Peyer's patch (tissue), 4 donors: ENCODE measurements at regions not wholly inside any gene's neighbourhood (a gene's known extent, or its start where the extent isn't known, plus 50 kb on each side); places are given as distances from the start of the nearest gene placed in this dataset.

ENCODE experiments used
- POLR2A ChIP-seq, 2 donors: fragments of 450-650 bp; IDR thresholded peaks; one replicate each; pipeline ENCODE4 v1.5.1; 2017; ENCODE audit warnings: antibody characterized with exemption in 2 of 2, mild to moderate bottlenecking in 2 of 2, moderate library complexity in 2 of 2
- TF ChIP-seq, protein P1 (sequence below), 6 experiments: fragments of 450-650 bp in 4 of 6; fragments of 200-600 bp in 2 of 6; sonication (generic) in 1 of 6; IDR thresholded peaks; one replicate each; pipeline ENCODE4 v1.5.1; 2017 to 2019; ENCODE audit warnings: antibody characterized with exemption in 6 of 6, mild to moderate bottlenecking in 3 of 6, moderate library complexity in 1 of 6

DNA sequence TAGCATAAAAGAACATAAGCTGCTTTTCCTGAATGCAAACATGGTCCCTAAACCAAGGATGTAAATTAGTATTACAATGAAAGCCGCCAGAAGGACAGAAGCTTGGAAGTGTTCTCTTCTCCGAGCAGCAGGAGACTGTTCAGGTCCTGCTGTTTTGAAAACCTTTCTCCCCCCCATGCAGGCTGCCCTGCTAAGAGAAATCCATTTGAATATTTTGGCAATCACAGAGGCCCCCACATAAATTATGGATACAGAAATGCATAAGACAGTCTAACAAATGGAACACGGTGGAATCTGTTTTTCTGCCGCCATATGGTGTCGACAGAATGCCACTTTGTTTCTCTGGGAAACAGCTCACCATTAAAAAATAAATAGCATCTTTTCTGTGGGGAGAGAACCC is 600.4 kb upstream of the KLHL29 start:
- TF ChIP-seq POLR2A (IDR thresholded peaks at IDR 0.05) = no peak
- TF ChIP-seq, protein P1, sequence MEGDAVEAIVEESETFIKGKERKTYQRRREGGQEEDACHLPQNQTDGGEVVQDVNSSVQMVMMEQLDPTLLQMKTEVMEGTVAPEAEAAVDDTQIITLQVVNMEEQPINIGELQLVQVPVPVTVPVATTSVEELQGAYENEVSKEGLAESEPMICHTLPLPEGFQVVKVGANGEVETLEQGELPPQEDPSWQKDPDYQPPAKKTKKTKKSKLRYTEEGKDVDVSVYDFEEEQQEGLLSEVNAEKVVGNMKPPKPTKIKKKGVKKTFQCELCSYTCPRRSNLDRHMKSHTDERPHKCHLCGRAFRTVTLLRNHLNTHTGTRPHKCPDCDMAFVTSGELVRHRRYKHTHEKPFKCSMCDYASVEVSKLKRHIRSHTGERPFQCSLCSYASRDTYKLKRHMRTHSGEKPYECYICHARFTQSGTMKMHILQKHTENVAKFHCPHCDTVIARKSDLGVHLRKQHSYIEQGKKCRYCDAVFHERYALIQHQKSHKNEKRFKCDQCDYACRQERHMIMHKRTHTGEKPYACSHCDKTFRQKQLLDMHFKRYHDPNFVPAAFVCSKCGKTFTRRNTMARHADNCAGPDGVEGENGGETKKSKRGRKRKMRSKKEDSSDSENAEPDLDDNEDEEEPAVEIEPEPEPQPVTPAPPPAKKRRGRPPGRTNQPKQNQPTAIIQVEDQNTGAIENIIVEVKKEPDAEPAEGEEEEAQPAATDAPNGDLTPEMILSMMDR (IDR thresholded peaks at IDR 0.05) = no peak
